GM11168 (cell line): ENCODE measurements at regions not wholly inside any gene's neighbourhood (a gene's known extent, or its start where the extent isn't known, plus 50 kb on each side); places are given as distances from the start of the nearest gene placed in this dataset.

Experiments used
- in situ Hi-C: fragments of 300-500 bp; cut with MboI; formaldehyde crosslinking; loops from one replicate; pipeline ENCODE4 v1.12.0; 2022; ENCODE audit warnings: low sequenced_read_pairs; ENCODE audit not compliant: unreplicated experiment

GRCh38 chr1:227379555-227379892 lies 61.2 kb upstream of the CDC42BPA start:
- in situ Hi-C loops, result no loop called here

- in situ Hi-C loops, result no loop called here
Measured at GRCh38 chr1:227378871-227379554, 60.7 kb upstream of the CDC42BPA start.

- in situ Hi-C loops, result no loop called here
Measured at GRCh38 chr1:227378181-227378580, 59.9 kb upstream of the CDC42BPA start.

GRCh38 chr1:227374846-227375245 lies 56.6 kb upstream of the CDC42BPA start:
- in situ Hi-C loops, result no loop called here

GRCh38 chr1:227372726-227373130 lies 54.4 kb upstream of the CDC42BPA start:
- in situ Hi-C loops, result no loop called here

GRCh38 chr1:227370533-227371254 lies 52.4 kb upstream of the CDC42BPA start:
- in situ Hi-C loops, result no loop called here

GRCh38 chr1:227369102-227369760 lies 50.9 kb upstream of the CDC42BPA start:
- in situ Hi-C loops, result no loop called here
